Body of pancreas (tissue), 4 donors: ENCODE measurements at regions not wholly inside any gene's neighbourhood (a gene's known extent, or its start where the extent isn't known, plus 50 kb on each side); places are given as distances from the start of the nearest gene placed in this dataset.

ENCODE experiments used
- POLR2A ChIP-seq, 3 donors: fragments of 450-650 bp; IDR thresholded peaks; one replicate each; pipeline ENCODE4 v1.6.1; 2016; ENCODE audit warnings: antibody characterized with exemption in 3 of 3, mild to moderate bottlenecking in 2 of 3
- TF ChIP-seq, protein P1 (sequence below), 7 experiments: fragments of 450-650 bp in 4 of 7; fragments of 200-600 bp in 3 of 7; sonication (generic) in 3 of 7; IDR thresholded peaks; one replicate each; pipeline ENCODE4 v1.5.1; 2016 to 2019; ENCODE audit warnings: antibody characterized with exemption in 7 of 7

DNA sequence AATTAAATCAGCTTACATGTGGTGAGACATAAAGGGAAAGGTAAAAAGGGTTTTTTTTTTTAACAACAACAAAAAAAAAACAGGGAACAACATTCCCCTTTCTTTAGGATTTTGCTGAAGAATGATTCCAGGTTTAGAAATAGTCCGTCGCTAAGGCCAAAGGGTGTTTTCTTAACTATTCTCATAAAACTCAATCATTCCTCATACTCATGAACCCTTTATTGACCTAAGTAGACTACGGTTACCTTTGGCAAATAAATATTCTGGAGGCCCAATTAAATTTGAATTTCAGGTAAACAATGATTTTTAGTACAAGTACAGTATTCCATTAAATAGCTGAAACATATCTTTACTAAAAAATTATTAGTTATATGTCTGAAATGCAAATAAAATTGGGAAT is 55.6 kb upstream of the CCNG1 start:
- TF ChIP-seq, protein P1, sequence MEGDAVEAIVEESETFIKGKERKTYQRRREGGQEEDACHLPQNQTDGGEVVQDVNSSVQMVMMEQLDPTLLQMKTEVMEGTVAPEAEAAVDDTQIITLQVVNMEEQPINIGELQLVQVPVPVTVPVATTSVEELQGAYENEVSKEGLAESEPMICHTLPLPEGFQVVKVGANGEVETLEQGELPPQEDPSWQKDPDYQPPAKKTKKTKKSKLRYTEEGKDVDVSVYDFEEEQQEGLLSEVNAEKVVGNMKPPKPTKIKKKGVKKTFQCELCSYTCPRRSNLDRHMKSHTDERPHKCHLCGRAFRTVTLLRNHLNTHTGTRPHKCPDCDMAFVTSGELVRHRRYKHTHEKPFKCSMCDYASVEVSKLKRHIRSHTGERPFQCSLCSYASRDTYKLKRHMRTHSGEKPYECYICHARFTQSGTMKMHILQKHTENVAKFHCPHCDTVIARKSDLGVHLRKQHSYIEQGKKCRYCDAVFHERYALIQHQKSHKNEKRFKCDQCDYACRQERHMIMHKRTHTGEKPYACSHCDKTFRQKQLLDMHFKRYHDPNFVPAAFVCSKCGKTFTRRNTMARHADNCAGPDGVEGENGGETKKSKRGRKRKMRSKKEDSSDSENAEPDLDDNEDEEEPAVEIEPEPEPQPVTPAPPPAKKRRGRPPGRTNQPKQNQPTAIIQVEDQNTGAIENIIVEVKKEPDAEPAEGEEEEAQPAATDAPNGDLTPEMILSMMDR (IDR thresholded peaks at IDR 0.05): no peak
- TF ChIP-seq POLR2A (IDR thresholded peaks at IDR 0.05): no peak
